Fibroblast of peridontal ligament (primary cell): ENCODE measurements at regions not wholly inside any gene's neighbourhood (a gene's known extent, or its start where the extent isn't known, plus 50 kb on each side); places are given as distances from the start of the nearest gene placed in this dataset.
"Not testable (repeated sequence)": the region's sequence is repeated elsewhere in the genome, so short reads cannot be mapped to it uniquely, and the experiment has no call there.

Source experiments
- DNase-seq: peaks from one replicate; pipeline ENCODE4 v3.0.0-alpha.2; 2010; ENCODE audit errors: extremely low read depth

GRCh38 chr3:164748626-164749025, 329.7 kb downstream of the SI start:
- no peak for DNase-seq

GRCh38 chr3:164741869-164742268, 336.4 kb downstream of the SI start:
- no peak for DNase-seq

GRCh38 chr3:164737174-164737573, 341.1 kb downstream of the SI start:
- no peak for DNase-seq

GRCh38 chr3:164732166-164732565, 346.1 kb downstream of the SI start:
- no peak for DNase-seq

- DNase-seq: no peak
Observed at GRCh38 chr3:164730815-164731360, 347.4 kb downstream of the SI start.

GRCh38 chr3:164723396-164723795, 354.9 kb downstream of the SI start:
- no peak for DNase-seq

- not testable (repeated sequence) for DNase-seq
Observed at GRCh38 chr3:164702808-164703207, 375.5 kb downstream of the SI start.

- DNase-seq: no peak
Observed at GRCh38 chr3:164687902-164688301, 390.4 kb downstream of the SI start.

GRCh38 chr3:164687211-164687610, 391.1 kb downstream of the SI start:
- no peak for DNase-seq

GRCh38 chr3:164683489-164683888, 394.8 kb downstream of the SI start:
- no peak for DNase-seq

- DNase-seq: no peak
Observed at GRCh38 chr3:164679245-164679644, 399.1 kb downstream of the SI start.

GRCh38 chr3:164677317-164677716, 401.0 kb downstream of the SI start:
- no peak for DNase-seq

GRCh38 chr3:164673738-164674137, 404.6 kb downstream of the SI start:
- DNase-seq: no peak

- no peak for DNase-seq
Observed at GRCh38 chr3:164658125-164658524, 420.2 kb downstream of the SI start.

GRCh38 chr3:164657631-164658030, 420.7 kb downstream of the SI start:
- no peak for DNase-seq

- DNase-seq: no peak
Observed at GRCh38 chr3:164655462-164655861, 422.8 kb downstream of the SI start.

- no peak for DNase-seq
Observed at GRCh38 chr3:164641071-164641470, 437.2 kb downstream of the SI start.

- no peak for DNase-seq
Observed at GRCh38 chr3:164640591-164640990, 437.7 kb downstream of the SI start.

- DNase-seq: no peak
Observed at GRCh38 chr3:164620956-164621355, 457.3 kb downstream of the SI start.

GRCh38 chr3:164620423-164620822, 457.9 kb downstream of the SI start:
- DNase-seq: no peak

- DNase-seq: no peak
Observed at GRCh38 chr3:164612751-164613150, 465.5 kb downstream of the SI start.

GRCh38 chr3:164608554-164609276, 469.6 kb downstream of the SI start:
- DNase-seq: no peak

- no peak for DNase-seq
Observed at GRCh38 chr3:164604687-164605086, 473.6 kb downstream of the SI start.

- DNase-seq: no peak
Observed at GRCh38 chr3:164577667-164578210, 500.6 kb downstream of the SI start.
